ENCODE measurements at regions not wholly inside any gene's neighbourhood (a gene's known extent, or its start where the extent isn't known, plus 50 kb on each side); places are given as distances from the start of the nearest gene placed in this dataset.
"Not testable (repeated sequence)": the region's sequence is repeated elsewhere in the genome, so short reads cannot be mapped to it uniquely, and the experiment has no call there.

GRCh38 chr3:144744473-144744872, 772.9 kb downstream of the DIPK2A start:
- Mint-ChIP-seq H3K27ac (no peak overlapping the region), H3K27me3 (no peaks in the 10 kb centered on the region), H3K4me3 (no peak overlapping the region), H3K36me3 (no peaks in the 10 kb centered on the region), H3K9me3 (no peaks in the 10 kb centered on the region), H3K4me1 (no peaks in the 10 kb centered on the region)
- DNase-seq (ENCODE audit: low spot score in 2 of 2) (no peak), ATAC-seq (ENCODE audit: low read depth) (no peak)

- no peaks in the 10 kb centered on the region for H3K36me3 Mint-ChIP-seq
- H3K27me3 Mint-ChIP-seq = no peaks in the 10 kb centered on the region
- DNase-seq (ENCODE audit: low spot score in 2 of 2) (no peak), ATAC-seq (ENCODE audit: low read depth) (no peak)
- H3K4me1 Mint-ChIP-seq = no peaks in the 10 kb centered on the region
- H3K9me3 Mint-ChIP-seq = no peaks in the 10 kb centered on the region
- no peak overlapping the region for H3K4me3 Mint-ChIP-seq
- H3K27ac Mint-ChIP-seq = no peak overlapping the region
Observed at GRCh38 chr3:144746631-144747030, 775.0 kb downstream of the DIPK2A start.

- DNase-seq (ENCODE audit: low spot score in 2 of 2) = not testable (repeated sequence)
Observed at GRCh38 chr3:144749536-144750253, 778.1 kb downstream of the DIPK2A start.

GRCh38 chr3:144754076-144754783, 782.6 kb downstream of the DIPK2A start:
- H3K27me3 Mint-ChIP-seq = no peaks in the 10 kb centered on the region
- no peak overlapping the region for H3K27ac Mint-ChIP-seq
- no peak overlapping the region for H3K4me3 Mint-ChIP-seq
- H3K36me3 Mint-ChIP-seq = no peaks in the 10 kb centered on the region
- DNase-seq (ENCODE audit: low spot score in 2 of 2) (no peak), ATAC-seq (ENCODE audit: low read depth) (no peak)
- no peaks in the 10 kb centered on the region for H3K9me3 Mint-ChIP-seq
- H3K4me1 Mint-ChIP-seq = no peaks in the 10 kb centered on the region

More at GRCh38 chr3:144749536-144750253, 778.1 kb downstream of the DIPK2A start:
- not testable (repeated sequence) for H3K36me3 Mint-ChIP-seq; ATAC-seq (ENCODE audit: low read depth); H3K4me1 Mint-ChIP-seq; H3K4me3 Mint-ChIP-seq; H3K27me3 Mint-ChIP-seq; H3K9me3 Mint-ChIP-seq; H3K27ac Mint-ChIP-seq

GRCh38 chr3:144756704-144757440, 785.2 kb downstream of the DIPK2A start:
- Mint-ChIP-seq H3K36me3 (no peaks in the 10 kb centered on the region), H3K4me1 (no peaks in the 10 kb centered on the region), H3K4me3 (no peak overlapping the region), H3K9me3 (no peaks in the 10 kb centered on the region), H3K27ac (no peak overlapping the region), H3K27me3 (no peaks in the 10 kb centered on the region)
- DNase-seq (ENCODE audit: low spot score in 2 of 2) = no peak
- no peak for ATAC-seq (ENCODE audit: low read depth)

- DNase-seq (ENCODE audit: low spot score in 2 of 2) (no peak), ATAC-seq (ENCODE audit: low read depth) (no peak)
- Mint-ChIP-seq H3K9me3 (no peaks in the 10 kb centered on the region), H3K27ac (no peak overlapping the region), H3K4me3 (no peak overlapping the region), H3K27me3 (no peaks in the 10 kb centered on the region), H3K36me3 (no peaks in the 10 kb centered on the region), H3K4me1 (peaks cover 5% of the 10 kb centered on the region)
Observed at GRCh38 chr3:144760831-144761230, 789.2 kb downstream of the DIPK2A start.

GRCh38 chr3:144762091-144762490, 790.5 kb downstream of the DIPK2A start:
- H3K9me3 Mint-ChIP-seq = no peaks in the 10 kb centered on the region
- no peaks in the 10 kb centered on the region for H3K27me3 Mint-ChIP-seq
- DNase-seq (ENCODE audit: low spot score in 2 of 2) (no peak), ATAC-seq (ENCODE audit: low read depth) (no peak)
- H3K36me3 Mint-ChIP-seq = no peaks in the 10 kb centered on the region
- H3K4me1 Mint-ChIP-seq = peaks cover 5% of the 10 kb centered on the region
- no peak overlapping the region for H3K4me3 Mint-ChIP-seq
- no peak overlapping the region for H3K27ac Mint-ChIP-seq

- no peak overlapping the region for H3K27ac Mint-ChIP-seq
- H3K9me3 Mint-ChIP-seq = no peaks in the 10 kb centered on the region
- no peaks in the 10 kb centered on the region for H3K36me3 Mint-ChIP-seq
- no peaks in the 10 kb centered on the region for H3K27me3 Mint-ChIP-seq
- ATAC-seq (ENCODE audit: low read depth) (no peak), DNase-seq (ENCODE audit: low spot score in 2 of 2) (no peak)
- no peak overlapping the region for H3K4me3 Mint-ChIP-seq
- H3K4me1 Mint-ChIP-seq = peaks cover 5% of the 10 kb centered on the region
Observed at GRCh38 chr3:144763878-144764454, 792.3 kb downstream of the DIPK2A start.

GRCh38 chr3:144770281-144770680, 798.7 kb downstream of the DIPK2A start:
- no peak overlapping the region for H3K27ac Mint-ChIP-seq
- H3K9me3 Mint-ChIP-seq = no peaks in the 10 kb centered on the region
- H3K27me3 Mint-ChIP-seq = no peaks in the 10 kb centered on the region
- no peak for DNase-seq (ENCODE audit: low spot score in 2 of 2)
- no peak for ATAC-seq (ENCODE audit: low read depth)
- H3K4me1 Mint-ChIP-seq = no peaks in the 10 kb centered on the region
- no peak overlapping the region for H3K4me3 Mint-ChIP-seq
- no peaks in the 10 kb centered on the region for H3K36me3 Mint-ChIP-seq

- ATAC-seq (ENCODE audit: low read depth) (no peak), DNase-seq (ENCODE audit: low spot score in 2 of 2) (no peak)
- no peak overlapping the region for H3K4me3 Mint-ChIP-seq
- no peaks in the 10 kb centered on the region for H3K4me1 Mint-ChIP-seq
- no peaks in the 10 kb centered on the region for H3K9me3 Mint-ChIP-seq
- H3K27ac Mint-ChIP-seq = no peak overlapping the region
- no peaks in the 10 kb centered on the region for H3K27me3 Mint-ChIP-seq
- no peaks in the 10 kb centered on the region for H3K36me3 Mint-ChIP-seq
Observed at GRCh38 chr3:144770915-144771351, 799.3 kb downstream of the DIPK2A start.

GRCh38 chr3:144771381-144771870, 799.8 kb downstream of the DIPK2A start:
- ATAC-seq (ENCODE audit: low read depth) = no peak
- Mint-ChIP-seq H3K4me1 (no peaks in the 10 kb centered on the region), H3K4me3 (no peak overlapping the region), H3K27ac (no peak overlapping the region), H3K27me3 (no peaks in the 10 kb centered on the region), H3K9me3 (no peaks in the 10 kb centered on the region), H3K36me3 (no peaks in the 10 kb centered on the region)
- no peak for DNase-seq (ENCODE audit: low spot score in 2 of 2)

- DNase-seq (ENCODE audit: low spot score in 2 of 2) = no peak
- Mint-ChIP-seq H3K27me3 (no peaks in the 10 kb centered on the region), H3K9me3 (no peaks in the 10 kb centered on the region), H3K4me3 (no peak overlapping the region), H3K36me3 (no peaks in the 10 kb centered on the region), H3K4me1 (no peaks in the 10 kb centered on the region), H3K27ac (no peak overlapping the region)
- no peak for ATAC-seq (ENCODE audit: low read depth)
Observed at GRCh38 chr3:144772372-144772771, 800.7 kb downstream of the DIPK2A start.

- Mint-ChIP-seq H3K9me3 (no peaks in the 10 kb centered on the region), H3K36me3 (no peaks in the 10 kb centered on the region), H3K4me1 (no peaks in the 10 kb centered on the region), H3K27ac (no peak overlapping the region), H3K4me3 (no peak overlapping the region), H3K27me3 (no peaks in the 10 kb centered on the region)
- ATAC-seq (ENCODE audit: low read depth) = no peak
- DNase-seq (ENCODE audit: low spot score in 2 of 2) = no peak
Observed at GRCh38 chr3:144773350-144773749, 801.7 kb downstream of the DIPK2A start.

- H3K4me1 Mint-ChIP-seq = no peaks in the 10 kb centered on the region
Observed at GRCh38 chr3:144774897-144775296, 803.3 kb downstream of the DIPK2A start.

More at GRCh38 chr3:144774897-144775296, 803.3 kb downstream of the DIPK2A start:
- ATAC-seq (ENCODE audit: low read depth) = no peak
- Mint-ChIP-seq H3K9me3 (no peaks in the 10 kb centered on the region), H3K36me3 (no peaks in the 10 kb centered on the region), H3K27ac (no peak overlapping the region), H3K27me3 (no peaks in the 10 kb centered on the region), H3K4me3 (no peak overlapping the region)
- DNase-seq (ENCODE audit: low spot score in 2 of 2) = no peak
